Stimulated activated CD4-positive, alpha-beta T cell treated with anti-CD3 and anti-CD28 coated beads, Interleukin-1b, Interleukin-23, amount 100 ng/mL, for 1 hour (primary cell): ENCODE measurements at regions not wholly inside any gene's neighbourhood (a gene's known extent, or its start where the extent isn't known, plus 50 kb on each side); places are given as distances from the start of the nearest gene placed in this dataset.
"Not testable (repeated sequence)": the region's sequence is repeated elsewhere in the genome, so short reads cannot be mapped to it uniquely, and the experiment has no call there.

Source experiments
- DNase-seq, 2 donors: peaks; one replicate each; pipeline ENCODE4 v3.0.0-alpha.2; 2020; ENCODE audit warnings: low read depth in 2 of 2

DNA sequence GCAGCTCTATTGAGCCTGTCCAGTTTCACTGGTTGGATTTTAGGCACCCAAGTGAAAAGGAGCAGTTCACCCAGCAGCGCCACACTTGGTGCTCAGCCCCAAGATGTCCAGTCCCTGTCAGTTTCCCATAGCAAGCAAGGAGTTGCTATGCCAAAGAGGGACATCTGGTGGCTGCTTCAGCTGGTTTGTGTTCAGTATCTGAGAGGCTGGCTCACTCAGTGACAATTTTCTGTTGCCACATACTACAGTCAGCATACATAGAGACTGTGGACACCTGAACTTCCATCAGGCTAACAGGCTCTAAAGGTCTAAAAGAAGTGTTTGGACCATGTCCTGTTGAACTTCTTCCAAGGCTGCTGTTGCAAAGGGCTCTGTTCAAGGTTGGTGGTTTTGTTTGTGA is 453.9 kb downstream of the RPIA start:
- not testable (repeated sequence) for DNase-seq

DNA sequence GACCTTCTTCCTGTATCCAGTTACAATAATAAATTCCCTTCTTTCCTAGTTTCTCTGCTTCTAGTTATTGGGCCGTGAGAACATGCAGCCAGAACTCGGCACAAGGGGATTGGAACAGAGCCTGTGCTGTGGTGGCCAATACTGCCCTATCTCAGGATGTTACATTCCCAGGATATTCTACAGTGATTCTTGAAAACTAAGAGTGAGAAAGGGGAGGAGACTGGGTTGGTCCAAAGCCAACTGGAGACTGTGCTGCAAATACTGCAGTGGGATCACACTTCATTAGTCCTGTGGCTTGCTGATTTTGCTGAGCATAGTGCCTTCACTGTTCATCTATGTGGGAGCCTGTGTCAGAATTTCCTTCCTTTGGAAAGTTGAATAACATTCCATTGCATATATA is 456.8 kb downstream of the RPIA start:
- DNase-seq, result not testable (repeated sequence)

DNA sequence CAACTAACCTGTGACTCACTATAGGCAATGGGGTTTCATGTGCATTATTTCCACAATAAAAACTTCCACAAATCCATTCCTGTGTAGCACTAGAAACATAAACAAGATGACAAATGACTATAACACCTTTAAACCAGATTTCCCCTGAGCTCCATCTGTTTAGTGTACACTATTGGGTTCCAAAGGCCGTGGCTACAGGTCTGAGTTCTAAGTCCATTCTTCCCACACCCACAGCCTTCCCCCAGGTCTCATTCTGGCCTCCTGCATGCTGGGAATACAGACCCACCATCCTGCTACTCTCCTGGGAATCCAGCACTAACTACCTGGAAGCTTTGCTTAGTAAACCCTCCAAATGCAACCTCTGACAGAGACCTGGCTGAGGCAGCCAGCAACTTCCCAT is 460.2 kb downstream of the RPIA start:
- not testable (repeated sequence) for DNase-seq

DNA sequence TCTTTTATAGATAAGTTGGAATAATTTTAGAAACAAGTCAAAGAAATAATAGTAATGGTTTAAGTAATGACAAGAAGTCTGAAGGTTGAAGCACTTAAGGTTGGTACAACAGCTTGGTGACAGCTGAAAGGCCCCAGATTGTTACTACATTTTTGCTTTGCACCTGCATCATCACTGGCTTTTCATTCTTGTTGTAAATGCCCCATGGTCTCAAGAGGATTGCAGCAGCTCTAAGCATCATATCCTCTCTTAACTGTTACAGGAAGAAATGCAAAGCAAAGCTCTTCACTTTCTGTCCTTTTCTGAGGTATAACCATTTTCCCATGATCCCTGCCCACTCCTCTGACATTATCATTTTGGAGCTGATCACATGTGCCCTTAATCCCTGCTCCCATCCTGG is 461.0 kb downstream of the RPIA start:
- DNase-seq, result not testable (repeated sequence)

DNA sequence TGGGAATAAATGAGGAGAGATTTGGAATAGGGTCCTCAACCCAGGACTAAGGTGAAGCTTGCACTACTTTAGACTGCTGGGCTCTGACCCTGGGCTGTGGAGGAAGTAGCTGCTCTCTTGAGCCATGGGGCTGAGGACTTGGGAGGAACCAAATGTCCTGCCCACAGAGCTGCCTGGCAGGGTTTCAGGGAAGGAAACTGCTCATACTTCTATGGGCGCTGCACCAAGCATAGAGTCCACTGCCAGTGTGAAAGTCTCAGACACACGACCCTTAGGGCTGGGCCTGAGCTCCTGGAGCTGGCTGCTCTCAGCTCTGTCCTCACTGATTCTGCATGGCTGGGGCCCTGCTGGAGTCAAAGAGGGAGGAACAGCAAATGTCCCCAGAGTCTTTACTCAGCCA is 461.7 kb downstream of the RPIA start:
- not testable (repeated sequence) for DNase-seq

DNA sequence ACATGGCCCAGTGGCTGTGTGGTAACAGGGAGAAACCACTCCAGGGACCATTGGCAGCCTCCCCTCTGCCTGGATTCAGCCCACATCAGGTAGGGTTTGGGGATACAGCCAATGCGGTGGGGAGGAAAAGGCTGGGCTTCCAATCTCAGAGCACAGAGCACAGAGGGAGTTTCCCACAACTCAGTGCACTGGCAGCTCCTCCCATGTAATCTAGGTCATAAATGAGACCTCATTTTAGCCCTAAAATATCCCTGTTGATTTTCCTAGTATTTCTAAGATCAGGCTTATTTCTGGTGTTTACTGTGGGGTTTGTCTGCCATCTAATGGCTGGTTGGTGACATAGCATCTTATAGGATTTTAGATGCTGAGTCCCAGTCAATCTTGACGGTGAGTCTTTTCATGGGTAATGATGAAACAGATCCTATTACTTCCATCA is 462.8 kb downstream of the RPIA start:
- DNase-seq, result not testable (repeated sequence)

DNA sequence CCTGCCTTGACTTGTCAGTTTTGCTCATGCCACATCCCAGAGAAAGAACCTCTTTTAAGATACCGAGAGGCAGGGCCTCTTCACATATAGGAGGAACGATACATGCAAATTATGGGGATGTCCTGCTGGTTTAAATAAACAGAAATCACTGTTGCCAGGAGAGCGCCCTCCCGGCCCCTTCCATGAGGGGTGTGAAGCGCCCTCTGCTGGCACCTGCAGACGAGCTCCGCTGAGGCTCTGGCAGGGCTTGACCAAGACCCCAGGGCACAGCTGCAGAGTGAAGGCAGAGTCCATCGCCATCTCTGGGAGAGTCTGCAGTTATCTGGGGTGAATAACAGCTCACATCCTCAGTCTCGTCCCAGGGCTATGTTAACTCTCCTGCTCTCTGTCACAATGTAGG is 468.8 kb downstream of the RPIA start:
- not testable (repeated sequence) for DNase-seq

DNA sequence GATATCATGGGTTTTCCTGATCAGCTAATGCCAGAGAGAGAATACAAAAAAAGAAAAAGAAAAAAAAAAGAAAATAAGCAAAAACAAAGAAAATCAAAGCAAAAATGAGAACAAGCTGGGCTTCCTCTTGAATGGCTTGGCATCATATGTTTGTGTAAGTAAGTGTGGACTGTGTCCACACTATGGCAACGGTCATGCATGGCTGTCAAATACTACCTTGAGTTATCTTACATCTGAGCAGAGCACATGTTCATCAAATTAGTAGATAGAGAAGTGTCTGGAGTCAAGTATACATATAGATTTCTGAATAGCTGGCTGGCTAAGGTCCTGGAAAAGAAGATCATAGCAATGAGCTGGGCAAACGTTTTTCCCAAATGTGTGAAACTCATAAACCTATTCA is 470.2 kb downstream of the RPIA start:
- DNase-seq, result not testable (repeated sequence)

DNA sequence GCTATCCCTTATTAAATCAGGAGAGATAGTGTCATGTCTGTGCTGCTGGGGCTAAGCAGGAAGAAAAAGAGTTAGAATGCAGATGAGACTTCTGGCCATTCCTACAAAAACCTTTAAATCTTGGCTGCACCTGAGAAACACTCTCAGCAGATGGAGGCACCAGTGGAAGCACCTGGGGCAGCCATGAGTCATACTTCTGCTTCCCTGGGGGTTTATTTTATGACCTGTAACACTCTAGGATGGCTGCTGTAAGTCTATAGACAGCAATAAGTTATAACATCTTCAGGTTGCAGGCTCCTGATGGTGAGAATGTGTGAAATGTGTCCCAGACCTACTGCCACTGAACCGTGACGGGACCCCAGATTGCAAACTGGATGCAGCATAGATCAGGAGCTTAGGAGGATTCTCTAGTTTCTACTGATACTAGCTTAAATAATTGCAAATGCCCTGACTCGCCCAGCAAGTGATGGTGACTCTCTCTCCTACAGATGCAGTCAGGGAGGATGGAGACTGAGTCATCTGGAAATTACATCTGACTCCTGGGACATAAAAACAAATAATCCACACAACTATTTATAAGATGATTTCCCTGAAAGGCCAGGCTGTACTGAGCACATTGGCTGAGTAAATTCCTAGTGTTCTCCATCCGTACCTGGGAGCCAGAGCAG is 479.2 kb downstream of the RPIA start:
- DNase-seq, result not testable (repeated sequence)

DNA sequence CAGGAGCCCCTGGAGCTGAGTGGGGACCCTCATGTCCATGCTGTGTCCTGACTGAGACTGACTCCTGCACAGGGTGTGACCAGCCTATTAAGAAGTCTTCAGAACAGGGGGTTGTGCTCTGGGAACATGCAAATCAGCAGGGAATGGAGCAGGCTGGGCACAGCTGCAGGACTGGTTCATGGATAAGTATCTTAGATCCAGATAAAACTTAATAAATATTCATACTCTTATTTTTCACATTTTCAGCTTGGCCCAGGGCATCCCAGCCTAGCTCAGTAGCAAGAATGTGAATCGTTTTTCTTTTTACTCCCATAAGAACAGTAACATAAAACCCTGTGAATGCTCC is 479.7 kb downstream of the RPIA start:
- not testable (repeated sequence) for DNase-seq

DNA sequence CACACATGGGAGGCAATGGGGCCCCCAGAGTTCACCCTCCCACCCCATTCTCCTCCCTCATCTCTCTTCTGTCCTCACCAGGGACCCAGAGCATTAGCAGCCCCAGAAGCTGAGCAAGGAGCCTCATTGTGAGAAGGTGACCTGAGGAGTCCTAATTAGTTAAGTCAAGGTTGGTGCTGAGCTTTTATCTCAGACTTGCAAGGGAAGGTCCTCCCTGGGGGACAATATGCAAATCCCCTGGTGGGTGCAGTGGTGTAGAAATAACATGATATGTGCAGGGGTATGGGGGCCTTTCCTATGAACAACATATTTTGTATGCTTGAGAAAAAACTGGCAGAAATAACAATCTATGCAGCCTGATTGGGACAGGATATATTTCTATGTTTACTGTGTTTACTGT is 485.5 kb downstream of the RPIA start:
- DNase-seq, result not testable (repeated sequence)

DNA sequence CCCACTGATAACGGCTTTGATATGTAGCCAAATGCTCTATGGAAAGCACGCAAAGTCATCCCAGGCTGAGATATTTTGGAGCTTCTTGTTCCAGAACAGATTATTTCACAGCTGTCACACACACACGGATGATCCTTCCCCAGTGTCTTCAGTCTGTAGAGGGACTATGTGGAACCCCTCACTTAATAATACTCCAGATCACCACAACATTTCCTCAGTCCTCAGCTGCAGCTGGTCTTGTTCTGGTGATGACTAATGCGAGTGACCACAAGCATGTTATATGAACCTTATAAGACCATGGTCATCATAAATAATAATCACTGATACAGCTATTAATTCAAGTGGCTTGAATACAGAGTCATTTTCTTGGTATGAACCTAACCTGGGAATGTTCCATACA is 490.7 kb downstream of the RPIA start:
- DNase-seq, result not testable (repeated sequence)

DNA sequence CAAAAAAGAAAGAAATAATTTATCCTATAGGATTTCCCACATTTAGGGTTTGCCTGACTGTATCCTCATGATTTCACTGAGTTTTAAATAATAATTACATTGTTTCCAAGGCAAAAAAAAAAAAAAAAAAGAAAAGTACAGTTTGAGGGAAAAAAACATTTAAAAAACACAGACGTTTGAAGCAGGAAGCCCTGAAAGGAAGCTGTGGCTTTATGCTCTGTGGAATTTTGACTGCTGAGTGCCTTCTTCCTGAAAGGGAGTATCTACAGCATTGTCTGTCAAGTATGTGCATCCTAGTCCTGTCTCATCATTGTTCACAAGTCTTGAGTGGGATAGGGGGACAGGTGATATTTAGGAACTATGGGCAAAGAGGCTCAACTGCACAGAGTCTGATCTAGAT is 493.3 kb downstream of the RPIA start:
- DNase-seq, result not testable (repeated sequence)

DNA sequence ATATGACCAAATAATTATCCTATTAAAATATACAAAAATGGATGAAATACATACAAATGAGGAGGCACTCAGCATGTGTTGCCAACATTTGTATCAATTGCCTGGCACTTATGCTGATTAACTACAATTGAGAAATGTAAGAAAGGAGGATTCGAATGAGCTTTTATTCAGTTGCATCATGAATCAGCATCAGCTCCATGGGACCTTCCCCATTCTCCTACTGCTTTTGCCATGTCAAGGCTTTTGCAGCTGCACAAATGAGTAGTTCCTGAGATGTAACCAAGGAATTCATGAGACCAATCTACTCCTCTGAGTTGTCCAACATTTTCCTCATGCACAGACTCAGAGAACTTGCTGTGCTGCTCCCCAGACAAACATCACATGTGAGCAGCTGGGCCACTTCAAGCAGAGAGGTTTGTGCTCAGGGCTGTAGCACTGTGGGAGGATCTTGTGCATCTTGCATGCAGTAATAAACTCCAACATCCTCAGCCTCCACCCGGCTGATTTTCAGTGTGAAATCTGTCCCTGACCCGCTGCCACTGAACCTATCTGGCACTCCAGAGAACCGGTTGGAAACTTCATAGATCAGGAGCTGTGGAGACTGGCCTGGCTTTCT is 504.3 kb downstream of the RPIA start:
- not testable (repeated sequence) for DNase-seq

DNA sequence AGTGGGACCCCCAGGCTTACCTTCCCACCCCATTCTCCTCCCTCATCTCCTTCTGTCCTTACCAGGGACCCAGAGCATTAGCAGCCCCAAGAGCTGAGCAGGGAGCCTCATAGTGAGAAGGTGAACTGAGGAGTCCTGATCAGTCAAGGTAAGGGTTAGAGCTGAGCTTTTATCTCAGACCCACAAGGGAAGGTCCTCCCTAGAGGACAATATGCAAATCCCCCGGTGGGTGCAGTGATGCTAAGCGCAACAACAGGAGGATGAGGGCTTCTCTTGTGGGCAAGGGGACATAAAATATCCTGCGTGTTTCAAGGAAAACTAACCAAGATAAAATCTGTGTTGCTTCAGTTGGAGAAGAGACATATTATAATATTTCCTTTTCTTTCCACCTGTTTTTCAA is 505.2 kb downstream of the RPIA start:
- not testable (repeated sequence) for DNase-seq

DNA sequence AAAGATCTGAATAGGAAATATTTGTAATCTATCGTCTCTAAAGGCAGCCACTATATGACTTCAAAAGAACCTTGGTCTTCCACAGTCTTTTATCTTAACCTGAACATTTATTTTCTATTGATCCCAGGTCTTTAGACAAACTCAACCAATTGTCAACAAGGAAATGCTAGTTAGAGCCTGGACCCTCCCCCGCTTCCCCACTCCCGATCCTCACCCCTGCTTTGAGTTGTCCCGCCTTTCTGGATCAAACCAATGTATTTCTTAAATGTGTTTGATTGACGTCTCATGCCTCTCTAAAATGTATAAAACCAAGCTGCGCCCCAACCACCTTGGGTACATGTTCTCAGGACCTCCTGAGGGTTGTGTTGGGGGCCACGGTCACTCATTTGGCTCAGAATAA is 506.6 kb downstream of the RPIA start:
- DNase-seq, result not testable (repeated sequence)

DNA sequence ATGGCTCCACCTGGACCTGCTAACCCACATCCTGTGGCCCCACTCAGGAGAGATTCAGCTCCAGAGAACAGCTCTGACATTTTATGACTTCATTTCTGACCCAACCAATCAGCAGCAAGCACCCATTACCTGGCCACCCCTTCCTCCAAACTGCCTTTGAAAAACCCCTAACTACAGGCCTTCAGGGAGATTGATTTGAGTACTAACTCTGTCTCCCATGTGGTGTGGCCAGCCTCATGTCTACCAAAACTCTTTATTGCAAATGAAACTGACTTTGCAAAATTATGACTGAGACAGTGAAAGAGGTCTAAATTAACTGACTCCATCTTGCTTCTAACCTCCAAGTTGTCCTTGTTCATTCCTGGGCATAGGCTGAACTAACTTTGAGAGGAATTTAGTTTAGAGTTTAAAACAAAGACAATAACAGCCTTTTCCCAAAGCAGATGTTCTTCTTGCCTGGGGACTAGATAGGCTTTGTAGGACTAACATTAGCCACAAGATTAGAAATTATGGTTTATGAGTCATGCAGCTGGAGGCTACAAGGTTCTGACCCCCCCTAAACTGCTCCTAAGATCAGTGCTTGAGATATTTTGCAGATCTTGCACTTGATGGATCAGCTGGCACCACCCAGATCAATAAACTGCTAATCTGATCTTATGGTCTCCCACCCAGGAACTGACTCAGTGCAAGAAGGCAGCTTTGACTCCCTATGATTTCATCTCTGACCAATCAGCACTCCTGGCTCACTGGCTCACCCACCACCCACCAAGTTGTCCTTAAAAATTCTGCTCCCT is 508.2 kb downstream of the RPIA start:
- DNase-seq, result not testable (repeated sequence)

DNA sequence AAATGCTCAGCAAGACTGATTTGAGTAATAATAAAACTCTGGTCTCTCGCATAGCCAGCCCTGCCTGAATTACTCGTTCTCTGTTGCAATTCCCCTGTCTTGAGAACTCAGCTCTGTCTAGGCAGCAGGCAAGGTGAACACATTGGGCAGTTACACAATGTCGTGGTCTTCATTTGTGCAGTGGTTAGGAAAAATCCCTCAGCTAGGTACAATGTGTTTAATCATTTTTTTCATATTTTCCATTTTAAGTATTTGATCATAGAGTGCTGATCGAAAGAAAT is 508.7 kb downstream of the RPIA start:
- DNase-seq, result not testable (repeated sequence)

DNA sequence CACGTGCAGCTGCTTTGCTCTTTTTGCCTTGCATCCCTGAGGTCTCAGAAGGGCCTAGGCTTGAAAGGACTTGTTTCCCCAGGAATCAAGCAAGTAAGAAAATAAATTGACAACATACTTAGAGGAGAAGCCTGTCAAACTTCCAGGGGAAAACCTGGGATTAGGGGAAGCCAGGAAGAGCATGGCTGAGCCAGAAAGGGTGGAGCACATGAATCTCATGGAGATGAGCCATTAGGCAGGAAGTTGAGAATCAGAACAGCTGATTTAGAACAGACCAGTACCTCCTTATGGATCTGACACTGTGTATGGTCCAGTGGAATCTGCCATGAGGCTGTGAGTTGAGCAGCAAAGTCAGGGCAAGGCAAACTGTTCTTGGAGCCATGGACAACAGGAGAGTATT is 511.0 kb downstream of the RPIA start:
- DNase-seq, result not testable (repeated sequence)

DNA sequence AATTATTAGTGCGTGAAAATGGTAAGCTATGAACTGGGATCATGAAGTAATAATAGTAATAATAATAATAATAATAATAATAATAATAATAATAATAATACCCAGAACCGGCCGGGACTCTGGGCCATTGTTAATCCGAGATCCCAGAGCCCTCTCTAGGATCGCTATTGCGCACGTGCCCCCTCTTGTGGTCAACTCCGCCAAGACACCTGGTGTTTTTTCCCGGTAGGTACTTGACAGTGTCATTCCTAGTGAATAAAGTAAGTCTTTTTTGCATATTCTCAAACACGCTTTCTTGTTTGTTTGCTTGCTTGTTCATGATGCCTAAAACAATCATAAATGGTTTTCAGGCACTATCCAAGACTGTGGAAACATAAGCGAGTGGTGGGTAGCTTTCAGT is 513.7 kb downstream of the RPIA start:
- DNase-seq, result not testable (repeated sequence)

DNA sequence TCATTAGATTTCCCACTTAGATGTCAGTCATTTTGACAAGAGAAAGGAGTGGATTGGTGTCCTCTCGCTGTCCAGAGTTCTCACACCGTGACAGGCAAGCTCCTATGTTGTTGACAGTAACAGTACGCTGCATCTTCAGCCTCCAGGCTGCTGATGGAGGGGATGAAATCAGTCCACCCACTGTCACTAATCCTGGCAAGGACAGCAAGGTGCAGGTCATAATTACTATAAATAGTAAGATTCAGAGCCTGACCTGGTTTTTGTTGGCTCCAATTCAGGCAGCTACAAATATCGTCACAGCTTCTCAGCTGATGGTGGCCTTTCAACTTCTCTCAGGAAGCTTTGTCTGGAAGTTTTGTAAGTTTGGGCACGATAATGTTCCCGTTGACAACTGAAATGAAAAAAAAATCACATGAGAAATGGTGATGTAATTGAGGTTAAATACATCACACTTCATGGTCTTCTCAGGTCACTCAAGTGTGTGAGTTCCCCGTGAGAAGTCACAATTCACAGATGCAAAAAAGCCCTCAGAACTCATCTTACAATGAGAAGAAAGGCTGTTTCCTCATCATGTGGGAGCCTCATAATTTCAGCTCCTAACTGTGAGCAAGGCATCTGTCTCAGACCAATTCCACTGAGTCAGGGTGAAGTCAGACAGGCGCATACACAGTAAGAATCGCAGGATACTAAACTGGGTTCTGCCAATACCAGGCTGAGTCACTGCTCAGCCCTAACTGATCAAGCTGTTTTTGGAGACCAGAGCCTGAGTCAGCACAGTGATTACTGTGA is 516.9 kb downstream of the RPIA start:
- not testable (repeated sequence) for DNase-seq

DNA sequence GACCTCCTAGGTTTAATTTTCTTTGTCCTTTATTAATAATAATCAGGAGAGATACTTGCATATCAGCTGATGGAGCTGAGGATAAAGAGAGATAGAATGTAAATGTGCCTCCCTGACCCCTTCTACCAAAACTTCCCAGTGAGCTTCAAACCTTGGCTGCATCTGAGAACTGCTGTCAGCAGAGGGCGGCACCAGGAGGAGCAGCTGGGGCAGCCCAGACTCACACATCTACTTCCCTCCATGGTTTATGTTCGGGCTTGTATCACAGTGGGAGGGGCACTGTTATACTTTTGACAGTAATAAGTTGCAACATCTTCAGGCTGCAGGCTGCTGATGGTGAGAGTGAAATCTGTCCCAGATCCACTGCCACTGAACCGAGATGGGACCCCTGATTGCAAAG is 521.7 kb downstream of the RPIA start:
- DNase-seq, result not testable (repeated sequence)
